ENCODE measurements at regions not wholly inside any gene's neighbourhood (a gene's known extent, or its start where the extent isn't known, plus 50 kb on each side); places are given as distances from the start of the nearest gene placed in this dataset.

- Histone ChIP-seq H3K27ac (no peak overlapping the region), H3K4me3 (no peak overlapping the region), H3K9me3 (no peaks in the 10 kb centered on the region), H3K36me3 (no peaks in the 10 kb centered on the region), H3K4me1 (no peaks in the 10 kb centered on the region), H3K27me3 (no peaks in the 10 kb centered on the region)
- no peak for TF ChIP-seq CTCF (IDR thresholded peaks at IDR 0.05)
- no peak for DNase-seq (ENCODE audit: low spot score)
These were observed 73.1 kb downstream of the ATXN7L3B start for GRCh38 chr12:74610711-74611110.

GRCh38 chr12:74614426-74614825 lies 76.8 kb downstream of the ATXN7L3B start:
- Histone ChIP-seq H3K4me3 (no peak overlapping the region), H3K27ac (no peak overlapping the region), H3K9me3 (no peaks in the 10 kb centered on the region), H3K36me3 (no peaks in the 10 kb centered on the region), H3K27me3 (no peaks in the 10 kb centered on the region), H3K4me1 (no peaks in the 10 kb centered on the region)
- DNase-seq (ENCODE audit: low spot score) = no peak
- no peak for TF ChIP-seq CTCF (IDR thresholded peaks at IDR 0.05)

- Histone ChIP-seq H3K9me3 (no peaks in the 10 kb centered on the region), H3K36me3 (no peaks in the 10 kb centered on the region), H3K27me3 (no peaks in the 10 kb centered on the region), H3K27ac (no peak overlapping the region), H3K4me1 (no peaks in the 10 kb centered on the region), H3K4me3 (no peak overlapping the region)
- DNase-seq (ENCODE audit: low spot score) = no peak
- TF ChIP-seq CTCF (IDR thresholded peaks at IDR 0.05) = no peak
These were observed 81.4 kb downstream of the ATXN7L3B start for GRCh38 chr12:74619084-74619483.

- no peaks in the 10 kb centered on the region for H3K27me3 ChIP-seq
- no peak for DNase-seq (ENCODE audit: low spot score)
- no peaks in the 10 kb centered on the region for H3K4me1 ChIP-seq
- no peak overlapping the region for H3K27ac ChIP-seq
- H3K36me3 ChIP-seq = no peaks in the 10 kb centered on the region
- H3K4me3 ChIP-seq = no peak overlapping the region
- TF ChIP-seq CTCF (IDR thresholded peaks at IDR 0.05) = no peak
- H3K9me3 ChIP-seq = no peaks in the 10 kb centered on the region
These were observed 82.2 kb downstream of the ATXN7L3B start for GRCh38 chr12:74619884-74620283.

- H3K4me1 ChIP-seq = no peaks in the 10 kb centered on the region
- H3K4me3 ChIP-seq = no peak overlapping the region
- TF ChIP-seq CTCF (IDR thresholded peaks at IDR 0.05) = no peak
- no peak overlapping the region for H3K27ac ChIP-seq
- no peaks in the 10 kb centered on the region for H3K36me3 ChIP-seq
- no peaks in the 10 kb centered on the region for H3K27me3 ChIP-seq
- DNase-seq (ENCODE audit: low spot score) = no peak
- H3K9me3 ChIP-seq = no peaks in the 10 kb centered on the region
These were observed 83.3 kb downstream of the ATXN7L3B start for GRCh38 chr12:74620921-74621320.

- Histone ChIP-seq H3K4me3 (no peak overlapping the region), H3K9me3 (no peaks in the 10 kb centered on the region), H3K27me3 (no peaks in the 10 kb centered on the region), H3K36me3 (no peaks in the 10 kb centered on the region), H3K4me1 (no peaks in the 10 kb centered on the region), H3K27ac (no peak overlapping the region)
- DNase-seq (ENCODE audit: low spot score) = no peak
- no peak for TF ChIP-seq CTCF (IDR thresholded peaks at IDR 0.05)
These were observed 86.6 kb downstream of the ATXN7L3B start for GRCh38 chr12:74624201-74624600.

All from right atrium auricular region (tissue), 2 donors.